GM23248 (cell line): ENCODE measurements at regions not wholly inside any gene's neighbourhood (a gene's known extent, or its start where the extent isn't known, plus 50 kb on each side); places are given as distances from the start of the nearest gene placed in this dataset.

Experiments used
- EZH2 ChIP-seq: fragments of 200-600 bp; sonication (generic); IDR thresholded peaks from 2 replicates; pipeline ENCODE4 v1.6.1; 2018; ENCODE audit warnings: antibody characterized with exemption, mild to moderate bottlenecking; ENCODE audit not compliant: insufficient read depth, poor library complexity, severe bottlenecking
- EZH2phosphoT487 ChIP-seq: fragments of 200-600 bp; sonication (generic); IDR thresholded peaks from 2 replicates; pipeline ENCODE4 v1.6.1; 2018; ENCODE audit warnings: antibody characterized with exemption, moderate library complexity, mild to moderate bottlenecking, low read depth; ENCODE audit not compliant: insufficient read depth

- TF ChIP-seq EZH2phosphoT487: no peak
- no peak for TF ChIP-seq EZH2
Observed at GRCh38 chr20:61161726-61162390, 90.2 kb upstream of the CDH4 start.
